ENCODE measurements at regions not wholly inside any gene's neighbourhood (a gene's known extent, or its start where the extent isn't known, plus 50 kb on each side); places are given as distances from the start of the nearest gene placed in this dataset.

GRCh38 chr6:170117111-170117972, 173.5 kb downstream of the DLL1 start:
- Histone ChIP-seq H3K27me3 (no peaks in the 10 kb centered on the region), H3K4me2 (peak overlapping the region in 1 of 11 experiments; percentile 35; a peak in 2 of 22 replicates), H3K9me3 (replicated peaks in 1 of 11) (peaks cover 22 to 37% (median 33%) of the 10 kb centered on the region in 11 experiments), H3K36me3 (no peaks in the 10 kb centered on the region), H3K4me3 (no peak overlapping the region), H3K9ac (no peak overlapping the region), H3K27ac (no peak overlapping the region), H3K4me1 (peaks cover 0 to 7% (median 0%) of the 10 kb centered on the region in 10 experiments; a peak in 1 of 20 replicates), H4K20me1 (no peaks in the 10 kb centered on the region)
- TF ChIP-seq Cebpa-rat (IDR thresholded peaks at IDR 0.05): no peak

- Histone ChIP-seq H3K4me1 (peaks cover 0 to 7% (median 0%) of the 10 kb centered on the region in 10 experiments; a peak in 1 of 20 replicates), H3K27ac (no peak overlapping the region), H3K4me3 (no peak overlapping the region), H3K27me3 (no peaks in the 10 kb centered on the region), H4K20me1 (no peaks in the 10 kb centered on the region), H3K4me2 (no peak overlapping the region), H3K9ac (no peak overlapping the region), H3K36me3 (no peaks in the 10 kb centered on the region), H3K9me3 (replicated peaks in 1 of 11) (peaks cover 16 to 30% (median 26%) of the 10 kb centered on the region in 11 experiments)
- no peak for TF ChIP-seq Cebpa-rat (IDR thresholded peaks at IDR 0.05)
Measured at GRCh38 chr6:170116636-170117035, 174.2 kb downstream of the DLL1 start.

DNA sequence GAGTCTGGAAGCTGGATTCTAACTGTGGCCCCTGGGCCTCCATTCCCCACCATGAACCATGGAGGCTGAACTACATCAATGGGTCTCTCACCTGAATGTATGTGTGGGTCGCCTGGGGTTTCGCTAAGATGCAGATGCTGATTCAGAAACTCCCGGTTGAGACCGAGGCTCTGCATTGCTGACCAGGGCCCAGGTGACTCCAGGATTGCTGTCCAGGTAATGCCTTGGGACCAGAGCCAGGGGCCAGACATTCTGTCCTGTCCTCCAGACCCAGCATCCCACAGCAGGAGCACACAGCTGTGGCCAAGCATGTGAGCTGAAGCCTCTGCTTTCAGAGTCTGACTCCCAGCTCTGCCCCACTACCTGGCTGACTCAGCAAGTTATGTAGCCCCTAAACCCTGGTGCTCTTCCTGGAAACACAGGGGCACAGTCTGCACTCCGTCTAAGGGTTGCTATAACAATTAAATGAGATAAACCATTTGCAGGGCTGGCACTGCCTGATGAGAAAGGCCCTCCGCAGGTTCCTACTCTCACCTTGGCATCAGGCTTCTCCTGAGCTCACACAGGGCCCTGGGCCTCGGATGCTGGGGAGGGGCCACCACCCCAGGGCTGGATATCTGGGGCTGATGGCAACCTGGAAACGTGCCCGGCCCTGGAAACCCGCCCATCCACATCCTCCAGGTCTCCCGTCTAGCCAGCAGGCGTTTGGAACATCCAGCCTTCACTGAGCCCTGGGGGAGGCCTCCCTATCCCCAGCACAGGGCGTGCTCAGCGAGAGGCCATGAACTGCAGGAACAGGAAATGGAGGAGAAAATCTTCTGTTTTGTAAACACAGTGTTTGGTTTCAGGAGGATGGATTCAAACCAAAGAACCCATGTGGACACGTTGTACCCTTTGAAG, 175.7 kb downstream of the DLL1 start:
- peaks cover 2 to 16% (median 12%) of the 10 kb centered on the region in 11 experiments for H3K9me3 ChIP-seq (replicated peaks in 1 of 11)
- H3K4me2 ChIP-seq: no peak overlapping the region
- H3K4me1 ChIP-seq: peaks cover 0 to 7% (median 0%) of the 10 kb centered on the region in 10 experiments; a peak in 1 of 20 replicates
- no peaks in the 10 kb centered on the region for H3K36me3 ChIP-seq
- no peak overlapping the region for H3K9ac ChIP-seq
- no peak overlapping the region for H3K27ac ChIP-seq
- H3K27me3 ChIP-seq: no peaks in the 10 kb centered on the region
- H4K20me1 ChIP-seq: no peaks in the 10 kb centered on the region
- TF ChIP-seq Cebpa-rat (IDR thresholded peaks at IDR 0.05): no peak
- H3K4me3 ChIP-seq: no peak overlapping the region

- Histone ChIP-seq H3K27ac (no peak overlapping the region), H3K4me1 (peaks cover 0 to 7% (median 0%) of the 10 kb centered on the region in 10 experiments; a peak in 1 of 20 replicates), H3K9me3 (replicated peaks in 1 of 11) (peaks cover 0 to 8% (median 4%) of the 10 kb centered on the region in 11 experiments; a peak in 8 of 22 replicates), H3K27me3 (no peaks in the 10 kb centered on the region), H3K4me2 (no peak overlapping the region), H3K4me3 (no peak overlapping the region), H3K36me3 (no peaks in the 10 kb centered on the region), H3K9ac (no peak overlapping the region), H4K20me1 (no peaks in the 10 kb centered on the region)
- no peak for TF ChIP-seq Cebpa-rat (IDR thresholded peaks at IDR 0.05)
Measured at GRCh38 chr6:170114187-170114945, 176.5 kb downstream of the DLL1 start.

- Histone ChIP-seq H3K9ac (no peak overlapping the region), H3K27me3 (no peaks in the 10 kb centered on the region), H3K9me3 (replicated peaks in 1 of 11) (no peaks in the 10 kb centered on the region), H3K27ac (no peak overlapping the region), H3K4me1 (peaks cover 0 to 5% (median 0%) of the 10 kb centered on the region in 10 experiments; a peak in 1 of 20 replicates), H3K36me3 (no peaks in the 10 kb centered on the region), H3K4me3 (no peak overlapping the region), H3K4me2 (no peak overlapping the region), H4K20me1 (no peaks in the 10 kb centered on the region)
- no peak for TF ChIP-seq Cebpa-rat (IDR thresholded peaks at IDR 0.05)
Measured at GRCh38 chr6:170113141-170113540, 177.7 kb downstream of the DLL1 start.

- Histone ChIP-seq H4K20me1 (no peaks in the 10 kb centered on the region), H3K9ac (no peak overlapping the region), H3K4me1 (no peaks in the 10 kb centered on the region), H3K4me2 (no peak overlapping the region), H3K27ac (no peak overlapping the region), H3K9me3 (replicated peaks in 1 of 11) (no peaks in the 10 kb centered on the region), H3K36me3 (no peaks in the 10 kb centered on the region), H3K4me3 (no peak overlapping the region), H3K27me3 (no peaks in the 10 kb centered on the region)
- TF ChIP-seq Cebpa-rat (IDR thresholded peaks at IDR 0.05): no peak
Measured at GRCh38 chr6:170112583-170112860, 178.4 kb downstream of the DLL1 start.

- no peak overlapping the region for H3K4me3 ChIP-seq
- no peak for TF ChIP-seq Cebpa-rat (IDR thresholded peaks at IDR 0.05)
- no peaks in the 10 kb centered on the region for H3K27me3 ChIP-seq
- no peaks in the 10 kb centered on the region for H3K4me1 ChIP-seq
- H3K9ac ChIP-seq: no peak overlapping the region
- no peaks in the 10 kb centered on the region for H3K36me3 ChIP-seq
- H3K4me2 ChIP-seq: no peak overlapping the region
- H4K20me1 ChIP-seq: no peaks in the 10 kb centered on the region
- no peak overlapping the region for H3K27ac ChIP-seq
- no peaks in the 10 kb centered on the region for H3K9me3 ChIP-seq (replicated peaks in 1 of 11)
Measured at GRCh38 chr6:170111816-170112582, 178.9 kb downstream of the DLL1 start.

DNA sequence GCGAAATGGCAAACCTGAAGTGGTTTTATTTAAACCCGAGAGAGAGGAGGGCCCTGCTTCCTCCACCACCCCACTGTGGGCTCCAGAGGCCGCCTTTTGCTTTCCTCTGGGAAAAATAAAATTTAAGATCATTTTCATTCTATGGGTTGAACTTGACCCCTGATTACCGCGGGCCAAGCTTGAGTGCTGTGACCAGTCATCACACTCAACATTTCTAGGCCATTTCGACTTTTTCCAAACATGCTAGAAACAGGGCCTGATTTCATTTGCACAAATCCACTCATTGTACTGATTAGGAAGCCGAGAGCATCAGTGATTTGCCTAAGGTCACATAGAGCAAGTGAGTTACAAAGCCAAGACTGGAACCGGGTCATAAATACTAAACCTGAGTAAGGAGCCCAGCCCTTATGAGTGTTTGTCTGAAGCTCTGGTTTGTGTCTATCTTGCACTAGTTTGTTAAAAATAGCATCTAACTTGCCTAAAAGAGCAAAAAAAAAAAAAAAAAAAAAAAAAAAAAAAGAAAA, 179.7 kb downstream of the DLL1 start:
- TF ChIP-seq Cebpa-rat (IDR thresholded peaks at IDR 0.05): no peak
- H3K27me3 ChIP-seq: no peaks in the 10 kb centered on the region
- no peak overlapping the region for H3K27ac ChIP-seq
- no peaks in the 10 kb centered on the region for H3K36me3 ChIP-seq
- no peak overlapping the region for H3K9ac ChIP-seq
- H4K20me1 ChIP-seq: no peaks in the 10 kb centered on the region
- H3K4me1 ChIP-seq: no peaks in the 10 kb centered on the region
- H3K4me2 ChIP-seq: no peak overlapping the region
- H3K9me3 ChIP-seq (replicated peaks in 1 of 11): no peaks in the 10 kb centered on the region
- no peak overlapping the region for H3K4me3 ChIP-seq
